DND-41 (cell line): ENCODE measurements at regions not wholly inside any gene's neighbourhood (a gene's known extent, or its start where the extent isn't known, plus 50 kb on each side); places are given as distances from the start of the nearest gene placed in this dataset.
"Not testable (repeated sequence)": the region's sequence is repeated elsewhere in the genome, so short reads cannot be mapped to it uniquely, and the experiment has no call there.

Source experiments
- ATAC-seq: fragments of 200-7000 bp; cut with Tn5 transposase; 3 replicates; pipeline ENCODE4 v1.9.1; 2021; ENCODE audit warnings: low read depth; ENCODE audit not compliant: insufficient read depth
- DNase-seq: peaks from one replicate; pipeline ENCODE4 v3.0.0-alpha.2; 2020
- H2AFZ ChIP-seq: 2 replicates; pipeline ENCODE4 v1.6.0; 2012; ENCODE audit warnings: low read depth, low read length
- H3K27ac ChIP-seq: 2 replicates; pipeline ENCODE4 v1.5.1; 2012; ENCODE audit warnings: low read length, inconsistent platforms
- H3K27me3 ChIP-seq: fragments of 200-600 bp; sonication (generic); 2 replicates; pipeline ENCODE4 v1.6.0; 2012; ENCODE audit warnings: low read length, mild to moderate bottlenecking, inconsistent platforms; ENCODE audit not compliant: insufficient read depth, poor library complexity
- H3K36me3 ChIP-seq: 2 replicates; pipeline ENCODE4 v1.5.1; 2012; ENCODE audit warnings: low read length, inconsistent platforms; ENCODE audit not compliant: insufficient read depth
- H3K4me1 ChIP-seq: 2 replicates; pipeline ENCODE4 v1.5.1; 2012; ENCODE audit warnings: mild to moderate bottlenecking, low read length; ENCODE audit not compliant: insufficient read depth
- H3K4me2 ChIP-seq: 2 replicates; pipeline ENCODE4 v1.6.0; 2012; ENCODE audit warnings: mild to moderate bottlenecking, moderate library complexity, low read length, inconsistent platforms; ENCODE audit not compliant: insufficient read depth
- H3K4me3 ChIP-seq, 2 experiments: fragments of 200-600 bp in 1 of 2; shearing (Covaris generic) in 1 of 2; 2 replicates each; pipeline ENCODE4 v1.5.1; 2012 to 2016; ENCODE audit warnings: inconsistent platforms in 2 of 2, low read length in 2 of 2, mild to moderate bottlenecking in 2 of 2, low read depth in 1 of 2, moderate library complexity in 1 of 2
- H3K79me2 ChIP-seq: 2 replicates; pipeline ENCODE4 v1.6.0; 2012; ENCODE audit warnings: low read length, inconsistent platforms; ENCODE audit not compliant: insufficient read depth
- H3K9ac ChIP-seq: 2 replicates; pipeline ENCODE4 v1.6.0; 2012; ENCODE audit warnings: low read depth, mild to moderate bottlenecking, inconsistent platforms, low read length, moderate library complexity
- H3K9me3 ChIP-seq: 2 replicates; pipeline ENCODE4 v1.5.1; 2012; ENCODE audit warnings: low read length, moderate library complexity, mild to moderate bottlenecking, inconsistent platforms; ENCODE audit not compliant: insufficient read depth, severe bottlenecking
- H4K20me1 ChIP-seq: 2 replicates; pipeline ENCODE4 v1.6.0; 2012; ENCODE audit warnings: low read length; ENCODE audit not compliant: insufficient read depth
- EZH2 ChIP-seq: IDR thresholded peaks from 3 replicates; pipeline ENCODE4 v1.6.1; 2012; ENCODE audit warnings: borderline replicate concordance, low read depth, mild to moderate bottlenecking, moderate library complexity, low read length, inconsistent platforms; ENCODE audit not compliant: severe bottlenecking
- TF ChIP-seq, protein P1 (sequence below): IDR thresholded peaks from 2 replicates; pipeline ENCODE4 v1.5.1; 2012; ENCODE audit warnings: borderline replicate concordance, low read length, moderate library complexity, mild to moderate bottlenecking; ENCODE audit not compliant: poor library complexity, severe bottlenecking; ENCODE audit errors: extremely low read depth

DNA sequence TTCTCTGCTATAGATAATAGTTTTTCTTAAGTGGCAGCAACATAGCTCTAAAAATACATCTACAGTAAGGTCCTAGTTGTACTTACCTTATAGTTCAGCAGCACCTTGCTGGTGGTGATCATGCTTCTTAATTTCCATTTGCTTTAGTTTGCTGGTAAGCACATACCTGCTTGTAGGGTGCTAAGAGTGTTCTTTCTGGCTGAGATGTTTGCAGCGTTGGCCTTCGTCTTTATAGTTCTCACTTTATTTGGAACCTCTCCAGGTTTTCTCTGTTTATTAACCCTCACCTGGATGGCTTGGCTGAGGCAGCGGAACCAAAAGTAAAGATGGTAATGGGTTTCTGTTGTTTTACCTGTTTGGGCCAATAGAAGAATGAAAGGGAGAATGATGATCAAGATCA, 123.6 kb upstream of the EFEMP1 start:
- DNase-seq, result no peak
- peaks cover 2% of the 10 kb centered on the region for H3K27me3 ChIP-seq

DNA sequence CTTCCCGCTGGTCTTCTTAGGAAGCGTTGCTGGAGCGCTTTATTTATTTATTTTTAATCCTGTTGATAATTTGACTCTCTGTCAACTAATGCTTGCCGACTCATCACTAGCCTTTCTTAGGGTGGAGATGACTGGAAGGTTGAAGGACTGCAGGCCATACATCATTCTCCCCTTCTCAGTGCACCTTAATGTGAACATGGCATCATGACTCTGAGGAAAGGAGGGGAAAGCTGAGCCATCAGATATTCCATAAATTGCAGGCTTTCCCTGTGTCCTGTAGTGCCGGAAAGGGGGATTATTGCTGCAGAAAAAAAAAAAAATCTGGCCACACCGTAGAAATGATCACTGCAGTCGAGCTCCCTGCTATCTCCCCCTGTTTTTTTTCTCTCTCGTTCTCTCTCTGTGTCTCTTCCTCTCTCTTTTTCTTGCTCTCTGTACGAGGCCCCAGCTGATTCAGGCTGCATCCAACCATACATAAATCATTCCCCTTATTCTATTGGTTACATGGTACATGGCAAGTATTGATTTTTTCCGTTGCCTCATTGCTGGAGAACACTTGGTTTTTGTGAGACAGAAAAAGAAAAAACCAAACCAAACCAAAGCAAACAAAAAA, 125.8 kb upstream of the EFEMP1 start:
- H3K4me2 ChIP-seq, result no peak overlapping the region
- no peak overlapping the region for H2AFZ ChIP-seq
- no peak overlapping the region for H3K27ac ChIP-seq
- H3K36me3 ChIP-seq, result no peaks in the 10 kb centered on the region
- H3K9ac ChIP-seq, result no peak overlapping the region
- ATAC-seq (no peak), DNase-seq (no peak)
- H3K9me3 ChIP-seq, result no peaks in the 10 kb centered on the region
- no peaks in the 10 kb centered on the region for H3K79me2 ChIP-seq
- no peak overlapping the region for H3K4me3 ChIP-seq
- no peaks in the 10 kb centered on the region for H4K20me1 ChIP-seq
- H3K4me1 ChIP-seq, result no peaks in the 10 kb centered on the region
- no peak for TF ChIP-seq EZH2
- TF ChIP-seq, protein P1, sequence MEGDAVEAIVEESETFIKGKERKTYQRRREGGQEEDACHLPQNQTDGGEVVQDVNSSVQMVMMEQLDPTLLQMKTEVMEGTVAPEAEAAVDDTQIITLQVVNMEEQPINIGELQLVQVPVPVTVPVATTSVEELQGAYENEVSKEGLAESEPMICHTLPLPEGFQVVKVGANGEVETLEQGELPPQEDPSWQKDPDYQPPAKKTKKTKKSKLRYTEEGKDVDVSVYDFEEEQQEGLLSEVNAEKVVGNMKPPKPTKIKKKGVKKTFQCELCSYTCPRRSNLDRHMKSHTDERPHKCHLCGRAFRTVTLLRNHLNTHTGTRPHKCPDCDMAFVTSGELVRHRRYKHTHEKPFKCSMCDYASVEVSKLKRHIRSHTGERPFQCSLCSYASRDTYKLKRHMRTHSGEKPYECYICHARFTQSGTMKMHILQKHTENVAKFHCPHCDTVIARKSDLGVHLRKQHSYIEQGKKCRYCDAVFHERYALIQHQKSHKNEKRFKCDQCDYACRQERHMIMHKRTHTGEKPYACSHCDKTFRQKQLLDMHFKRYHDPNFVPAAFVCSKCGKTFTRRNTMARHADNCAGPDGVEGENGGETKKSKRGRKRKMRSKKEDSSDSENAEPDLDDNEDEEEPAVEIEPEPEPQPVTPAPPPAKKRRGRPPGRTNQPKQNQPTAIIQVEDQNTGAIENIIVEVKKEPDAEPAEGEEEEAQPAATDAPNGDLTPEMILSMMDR, result no peak
- peaks cover 2% of the 10 kb centered on the region for H3K27me3 ChIP-seq

More for the DNA sequence above, 123.6 kb upstream of the EFEMP1 start:
- H2AFZ ChIP-seq, result no peak overlapping the region
- TF ChIP-seq EZH2, result no peak
- TF ChIP-seq, protein P1, result no peak
- no peaks in the 10 kb centered on the region for H3K4me1 ChIP-seq
- no peaks in the 10 kb centered on the region for H3K79me2 ChIP-seq
- H3K4me3 ChIP-seq, result no peak overlapping the region
- no peak for ATAC-seq
- H3K9me3 ChIP-seq, result no peaks in the 10 kb centered on the region
- no peaks in the 10 kb centered on the region for H3K36me3 ChIP-seq
- H3K9ac ChIP-seq, result no peak overlapping the region
- no peaks in the 10 kb centered on the region for H4K20me1 ChIP-seq
- H3K27ac ChIP-seq, result no peak overlapping the region
- no peak overlapping the region for H3K4me2 ChIP-seq

DNA sequence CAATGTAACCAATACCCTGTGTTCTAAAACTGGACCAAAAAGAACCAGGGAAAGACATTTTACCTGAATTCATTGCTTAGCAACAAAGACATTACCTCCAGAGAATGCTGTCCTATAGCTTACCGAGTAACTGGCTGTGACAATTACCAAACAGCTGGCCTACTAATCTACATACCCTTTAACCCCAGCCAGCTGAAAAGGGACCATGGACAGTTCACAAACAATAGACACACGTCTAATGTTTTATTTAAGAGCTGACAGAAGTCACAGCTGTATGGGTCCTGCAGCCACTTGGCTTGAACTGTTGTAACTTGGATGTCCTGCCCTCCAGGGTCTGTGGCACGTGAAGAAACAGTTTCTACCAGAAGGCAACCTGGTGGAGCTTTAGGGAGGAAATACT, 130.1 kb upstream of the EFEMP1 start:
- H3K4me3 ChIP-seq, result no peak overlapping the region
- ATAC-seq (no peak), DNase-seq (no peak)
- no peak overlapping the region for H3K4me2 ChIP-seq
- TF ChIP-seq, protein P1, result no peak
- no peak for TF ChIP-seq EZH2
- no peaks in the 10 kb centered on the region for H3K4me1 ChIP-seq
- no peaks in the 10 kb centered on the region for H3K9me3 ChIP-seq
- H3K9ac ChIP-seq, result no peak overlapping the region
- no peaks in the 10 kb centered on the region for H4K20me1 ChIP-seq
- H2AFZ ChIP-seq, result no peak overlapping the region
- H3K27ac ChIP-seq, result no peak overlapping the region
- no peaks in the 10 kb centered on the region for H3K79me2 ChIP-seq
- H3K27me3 ChIP-seq, result peaks cover 2% of the 10 kb centered on the region
- H3K36me3 ChIP-seq, result no peaks in the 10 kb centered on the region

DNA sequence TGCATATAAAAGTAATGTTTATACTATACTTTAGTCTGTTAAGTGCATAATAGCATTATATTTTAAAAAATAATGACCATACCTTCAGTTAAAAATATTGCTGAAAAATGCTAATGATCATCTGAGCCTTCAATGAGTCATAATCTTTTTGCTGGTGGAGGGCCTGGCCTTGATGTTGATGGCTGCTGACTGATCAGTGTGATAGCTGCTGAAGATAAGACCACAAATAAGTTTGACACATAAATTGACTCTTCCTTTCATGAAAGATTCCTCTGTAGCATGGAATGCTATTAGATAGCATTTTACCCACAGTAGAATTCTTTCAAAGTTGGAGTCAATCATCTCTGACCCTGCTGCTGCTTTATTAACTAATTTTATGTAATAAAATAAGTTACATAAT, 128.4 kb upstream of the CCDC85A start:
- Histone ChIP-seq H3K4me2 (no peak overlapping the region), H3K27me3 (no peaks in the 10 kb centered on the region), H3K27ac (no peak overlapping the region), H3K79me2 (no peaks in the 10 kb centered on the region), H4K20me1 (no peaks in the 10 kb centered on the region), H3K4me3 (no peak overlapping the region), H3K4me1 (no peaks in the 10 kb centered on the region), H3K9me3 (no peaks in the 10 kb centered on the region), H2AFZ (no peak overlapping the region), H3K9ac (no peak overlapping the region), H3K36me3 (no peaks in the 10 kb centered on the region)
- no peak for ATAC-seq
- TF ChIP-seq, protein P1, result no peak
- TF ChIP-seq EZH2, result no peak
- no peak for DNase-seq

DNA sequence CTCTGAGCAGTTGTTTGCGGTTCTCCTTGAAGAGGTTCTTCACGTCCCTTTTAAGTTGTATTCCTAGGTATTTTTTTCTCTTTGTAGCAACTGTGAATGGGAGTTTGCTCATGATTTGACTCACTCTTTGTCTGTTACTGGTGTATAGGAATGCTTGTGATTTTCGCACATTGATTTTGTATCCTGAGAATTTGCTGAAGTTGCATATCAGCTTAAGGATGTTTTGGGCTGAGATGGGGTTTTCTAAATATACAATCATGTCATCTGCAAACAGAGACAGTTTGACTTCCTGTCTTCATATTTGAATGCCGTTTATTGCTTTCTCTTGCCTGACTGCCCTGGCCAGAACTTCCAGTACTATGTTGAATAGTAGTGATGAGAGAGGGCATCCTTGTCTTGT, 122.5 kb upstream of the CCDC85A start:
- not testable (repeated sequence) for DNase-seq, H3K4me1 ChIP-seq, H3K79me2 ChIP-seq, H3K27me3 ChIP-seq, H3K9ac ChIP-seq, H2AFZ ChIP-seq, H3K9me3 ChIP-seq, H3K4me2 ChIP-seq, H4K20me1 ChIP-seq, H3K4me3 ChIP-seq, H3K36me3 ChIP-seq, H3K27ac ChIP-seq, ATAC-seq
